ENCODE measurements at regions not wholly inside any gene's neighbourhood (a gene's known extent, or its start where the extent isn't known, plus 50 kb on each side); places are given as distances from the start of the nearest gene placed in this dataset.
A peak's percentile ranks its signal among the peaks of the same experiment; 100 is the strongest.

GRCh38 chr21:23463365-23463764 lies 2143.9 kb downstream of the MRPL39 start:
- Histone ChIP-seq H3K27me3 (no peaks in the 10 kb centered on the region), H3K4me1 (no peaks in the 10 kb centered on the region), H3K4me3 (no peak overlapping the region), H3K36me3 (no peaks in the 10 kb centered on the region), H3K27ac (no peak overlapping the region), H3K9me3 (no peaks in the 10 kb centered on the region)
- TF ChIP-seq EP300 (IDR thresholded peaks at IDR 0.05): no peak
- no peak for TF ChIP-seq CTCF (IDR thresholded peaks at IDR 0.05)
- no peak for TF ChIP-seq POLR2AphosphoS5 (IDR thresholded peaks at IDR 0.05)
- TF ChIP-seq POLR2A (IDR thresholded peaks at IDR 0.05): no peak
- DNase-seq (no peak), ATAC-seq (ENCODE audit: low FRiP score in 2 of 2) (no peak)
- WGBS, 2 donors: 0 to 43% methylated on average over 1 of the region's 1 CpG

GRCh38 chr21:23455676-23456075 lies 2151.6 kb downstream of the MRPL39 start:
- H3K27me3 ChIP-seq: no peaks in the 10 kb centered on the region
- no peak for TF ChIP-seq EP300 (IDR thresholded peaks at IDR 0.05)
- no peak for TF ChIP-seq POLR2A (IDR thresholded peaks at IDR 0.05)
- TF ChIP-seq CTCF (IDR thresholded peaks at IDR 0.05): no peak
- no peak for TF ChIP-seq POLR2AphosphoS5 (IDR thresholded peaks at IDR 0.05)
- H3K36me3 ChIP-seq: no peaks in the 10 kb centered on the region
- DNase-seq (no peak), ATAC-seq (ENCODE audit: low FRiP score in 2 of 2) (no peak)
- H3K4me1 ChIP-seq: no peaks in the 10 kb centered on the region
- no peaks in the 10 kb centered on the region for H3K9me3 ChIP-seq
- H3K4me3 ChIP-seq: no peak overlapping the region
- no peak overlapping the region for H3K27ac ChIP-seq
- 63 to 65% methylated on average over 4 of the region's 4 CpGs for whole genome bisulfite sequencing, 2 donors

- no peak overlapping the region for H3K27ac ChIP-seq
- TF ChIP-seq EP300 (IDR thresholded peaks at IDR 0.05): no peak
- peak in 1 of 6 experiments; percentile 5 for TF ChIP-seq CTCF (IDR thresholded peaks at IDR 0.05)
- DNase-seq (no peak), ATAC-seq (ENCODE audit: low FRiP score in 2 of 2) (no peak)
- no peaks in the 10 kb centered on the region for H3K4me1 ChIP-seq
- H3K9me3 ChIP-seq: no peaks in the 10 kb centered on the region
- H3K4me3 ChIP-seq: no peak overlapping the region
- H3K36me3 ChIP-seq: no peaks in the 10 kb centered on the region
- no peaks in the 10 kb centered on the region for H3K27me3 ChIP-seq
- WGBS, 2 donors: 48 to 54% methylated on average over 14 to 19 of the region's 19 CpGs
Measured at GRCh38 chr21:23452384-23453083, 2154.7 kb downstream of the MRPL39 start.

GRCh38 chr21:23445307-23445706 lies 2162.0 kb downstream of the MRPL39 start:
- Histone ChIP-seq H3K9me3 (no peaks in the 10 kb centered on the region), H3K4me1 (no peaks in the 10 kb centered on the region), H3K36me3 (no peaks in the 10 kb centered on the region), H3K27ac (no peak overlapping the region), H3K4me3 (no peak overlapping the region), H3K27me3 (no peaks in the 10 kb centered on the region)
- 82 to 96% methylated on average over 1 of the region's 1 CpG for WGBS, 2 donors
- TF ChIP-seq EP300 (IDR thresholded peaks at IDR 0.05) (no peak), POLR2AphosphoS5 (IDR thresholded peaks at IDR 0.05) (no peak), POLR2A (IDR thresholded peaks at IDR 0.05) (no peak), CTCF (IDR thresholded peaks at IDR 0.05) (no peak)
- ATAC-seq (ENCODE audit: low FRiP score in 2 of 2): no peak
- DNase-seq: no peak

- ATAC-seq (ENCODE audit: low FRiP score in 2 of 2) (no peak), DNase-seq (no peak)
- Histone ChIP-seq H3K9me3 (no peaks in the 10 kb centered on the region), H3K4me1 (no peaks in the 10 kb centered on the region), H3K27ac (no peak overlapping the region), H3K4me3 (no peak overlapping the region), H3K27me3 (no peaks in the 10 kb centered on the region), H3K36me3 (no peaks in the 10 kb centered on the region)
- TF ChIP-seq POLR2AphosphoS5 (IDR thresholded peaks at IDR 0.05) (no peak), POLR2A (IDR thresholded peaks at IDR 0.05) (no peak)
Measured at GRCh38 chr21:23438081-23438480, 2169.2 kb downstream of the MRPL39 start.
